ENCODE measurements at regions not wholly inside any gene's neighbourhood (a gene's known extent, or its start where the extent isn't known, plus 50 kb on each side); places are given as distances from the start of the nearest gene placed in this dataset.
"Not testable (repeated sequence)": the region's sequence is repeated elsewhere in the genome, so short reads cannot be mapped to it uniquely, and the experiment has no call there.

GRCh38 chrX:76921176-76921575 is 493.7 kb downstream of the MAGEE1 start:
- no peaks in the 10 kb centered on the region for H3K9me3 ChIP-seq (ENCODE audit: insufficient read depth, low read depth, low read length)
- no peaks in the 10 kb centered on the region for H3K27me3 ChIP-seq (ENCODE audit: insufficient read depth, low read length, poor library complexity, severe bottlenecking)
- no peak overlapping the region for H3K9ac ChIP-seq (ENCODE audit: low read depth, low read length, poor library complexity, severe bottlenecking)
- TF ChIP-seq EZH2phosphoT487 (IDR thresholded peaks at IDR 0.05; ENCODE audit: borderline replicate concordance) (no peak), CTCF (conservative IDR thresholded peaks at IDR 0.05; ENCODE audit: low read length) (no peak)
- H2AFZ ChIP-seq (ENCODE audit: low read length) = no peak overlapping the region
- no peaks in the 10 kb centered on the region for H3K4me1 ChIP-seq (ENCODE audit: insufficient read depth, low read length, poor library complexity, severe bottlenecking)
- no peaks in the 10 kb centered on the region for H3K9me2 ChIP-seq (replicated peaks; ENCODE audit: low read depth, low read length)
- H4K20me1 ChIP-seq (ENCODE audit: insufficient read depth, low read length, poor library complexity, severe bottlenecking) = no peaks in the 10 kb centered on the region
- H3K4me3 ChIP-seq (ENCODE audit: low read length, poor library complexity, severe bottlenecking) = no peak overlapping the region
- no peak overlapping the region for H3K4me2 ChIP-seq (ENCODE audit: low read depth, low read length, poor library complexity, severe bottlenecking)
- no peaks in the 10 kb centered on the region for H3F3A ChIP-seq (ENCODE audit: low read depth)
- no peaks in the 10 kb centered on the region for H3K79me2 ChIP-seq (ENCODE audit: insufficient read depth, low read length)
- no peaks in the 10 kb centered on the region for H3K36me3 ChIP-seq (ENCODE audit: insufficient read depth, low read length)

DNA sequence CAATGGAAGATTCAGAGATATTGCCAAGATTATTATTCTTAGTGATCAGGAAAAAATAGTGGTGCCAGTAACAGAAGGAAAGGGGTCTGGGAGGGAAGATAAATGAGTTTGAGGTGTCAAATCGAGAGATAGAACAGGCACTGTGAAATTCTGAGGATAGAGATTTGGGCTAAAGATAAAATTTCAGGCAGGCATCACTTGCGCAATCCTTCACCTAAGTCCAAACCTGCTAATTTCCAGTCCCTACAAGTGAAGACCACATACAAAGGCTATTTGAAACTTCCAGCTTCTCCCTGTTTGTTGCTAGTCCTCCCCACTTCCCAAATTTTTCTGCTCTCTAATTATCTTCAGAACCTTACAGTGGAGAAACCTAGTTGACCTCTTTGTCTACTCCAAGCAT is 494.6 kb downstream of the MAGEE1 start:
- H3K4me2 ChIP-seq (ENCODE audit: low read depth, low read length, poor library complexity, severe bottlenecking) = no peak overlapping the region
- H3K36me3 ChIP-seq (ENCODE audit: insufficient read depth, low read length) = no peaks in the 10 kb centered on the region
- H3K9ac ChIP-seq (ENCODE audit: low read depth, low read length, poor library complexity, severe bottlenecking) = no peak overlapping the region
- no peak for TF ChIP-seq CTCF (conservative IDR thresholded peaks at IDR 0.05; ENCODE audit: low read length)
- TF ChIP-seq EZH2phosphoT487 (IDR thresholded peaks at IDR 0.05; ENCODE audit: borderline replicate concordance) = no peak
- no peaks in the 10 kb centered on the region for H3F3A ChIP-seq (ENCODE audit: low read depth)
- no peaks in the 10 kb centered on the region for H3K27me3 ChIP-seq (ENCODE audit: insufficient read depth, low read length, poor library complexity, severe bottlenecking)
- H3K9me3 ChIP-seq (ENCODE audit: insufficient read depth, low read depth, low read length) = no peaks in the 10 kb centered on the region
- H3K4me1 ChIP-seq (ENCODE audit: insufficient read depth, low read length, poor library complexity, severe bottlenecking) = no peaks in the 10 kb centered on the region
- H2AFZ ChIP-seq (ENCODE audit: low read length) = no peak overlapping the region
- no peak overlapping the region for H3K4me3 ChIP-seq (ENCODE audit: low read length, poor library complexity, severe bottlenecking)
- H4K20me1 ChIP-seq (ENCODE audit: insufficient read depth, low read length, poor library complexity, severe bottlenecking) = no peaks in the 10 kb centered on the region
- H3K9me2 ChIP-seq (replicated peaks; ENCODE audit: low read depth, low read length) = no peaks in the 10 kb centered on the region
- no peaks in the 10 kb centered on the region for H3K79me2 ChIP-seq (ENCODE audit: insufficient read depth, low read length)

DNA sequence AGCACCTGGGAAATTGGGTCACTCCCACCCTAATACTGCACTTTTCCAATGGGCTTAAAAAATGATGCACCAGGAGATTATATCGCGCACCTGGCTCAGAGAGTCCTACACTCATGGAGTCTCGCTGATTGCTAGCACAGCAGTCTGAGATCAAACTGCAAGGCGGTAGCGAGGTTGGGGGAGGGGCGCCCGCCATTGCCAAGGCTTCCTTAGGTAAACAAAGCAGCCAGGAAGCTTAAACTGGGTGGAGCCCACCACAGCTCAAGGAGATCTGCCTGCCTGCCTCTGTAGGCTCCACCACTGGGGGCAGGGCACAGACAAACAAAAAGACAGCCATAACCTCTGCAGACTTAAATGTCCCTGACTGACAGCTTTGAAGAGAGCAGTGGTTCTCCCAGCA is 497.1 kb downstream of the MAGEE1 start:
- not testable (repeated sequence) for H3K9ac ChIP-seq (ENCODE audit: low read depth, low read length, poor library complexity, severe bottlenecking); H4K20me1 ChIP-seq (ENCODE audit: insufficient read depth, low read length, poor library complexity, severe bottlenecking); H3K9me3 ChIP-seq (ENCODE audit: insufficient read depth, low read depth, low read length); H2AFZ ChIP-seq (ENCODE audit: low read length); H3K4me3 ChIP-seq (ENCODE audit: low read length, poor library complexity, severe bottlenecking); H3K79me2 ChIP-seq (ENCODE audit: insufficient read depth, low read length); H3K36me3 ChIP-seq (ENCODE audit: insufficient read depth, low read length); H3K4me2 ChIP-seq (ENCODE audit: low read depth, low read length, poor library complexity, severe bottlenecking); H3K9me2 ChIP-seq (replicated peaks; ENCODE audit: low read depth, low read length); H3F3A ChIP-seq (ENCODE audit: low read depth); H3K4me1 ChIP-seq (ENCODE audit: insufficient read depth, low read length, poor library complexity, severe bottlenecking); H3K27me3 ChIP-seq (ENCODE audit: insufficient read depth, low read length, poor library complexity, severe bottlenecking)

DNA sequence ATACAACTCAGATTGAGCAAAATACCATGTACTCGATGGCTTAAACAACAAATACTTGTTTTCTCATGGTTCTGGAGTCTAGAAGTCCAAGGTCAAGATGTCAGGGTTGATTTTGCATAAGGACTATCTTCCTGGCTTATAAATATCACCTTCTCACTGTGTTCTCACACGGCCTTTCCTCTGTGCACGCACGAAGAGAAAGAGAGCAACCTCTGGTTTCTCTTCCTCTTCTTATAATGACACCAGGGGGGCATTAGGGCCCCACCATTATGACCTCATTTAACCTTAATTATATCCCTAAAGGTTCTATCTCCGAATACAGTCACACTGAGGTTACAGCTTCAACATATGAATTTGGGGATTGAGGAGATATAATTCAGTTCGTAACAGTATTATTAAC is 504.0 kb downstream of the MAGEE1 start:
- no peaks in the 10 kb centered on the region for H3F3A ChIP-seq (ENCODE audit: low read depth)
- H3K9me3 ChIP-seq (ENCODE audit: insufficient read depth, low read depth, low read length) = no peaks in the 10 kb centered on the region
- H3K27me3 ChIP-seq (ENCODE audit: insufficient read depth, low read length, poor library complexity, severe bottlenecking) = no peaks in the 10 kb centered on the region
- H4K20me1 ChIP-seq (ENCODE audit: insufficient read depth, low read length, poor library complexity, severe bottlenecking) = no peaks in the 10 kb centered on the region
- no peak for TF ChIP-seq EZH2phosphoT487 (IDR thresholded peaks at IDR 0.05; ENCODE audit: borderline replicate concordance)
- TF ChIP-seq CTCF (conservative IDR thresholded peaks at IDR 0.05; ENCODE audit: low read length) = no peak
- H3K9me2 ChIP-seq (replicated peaks; ENCODE audit: low read depth, low read length) = no peaks in the 10 kb centered on the region
- H3K4me1 ChIP-seq (ENCODE audit: insufficient read depth, low read length, poor library complexity, severe bottlenecking) = no peaks in the 10 kb centered on the region
- no peak overlapping the region for H3K9ac ChIP-seq (ENCODE audit: low read depth, low read length, poor library complexity, severe bottlenecking)
- H3K4me3 ChIP-seq (ENCODE audit: low read length, poor library complexity, severe bottlenecking) = no peak overlapping the region
- no peak overlapping the region for H3K4me2 ChIP-seq (ENCODE audit: low read depth, low read length, poor library complexity, severe bottlenecking)
- no peaks in the 10 kb centered on the region for H3K36me3 ChIP-seq (ENCODE audit: insufficient read depth, low read length)
- H2AFZ ChIP-seq (ENCODE audit: low read length) = no peak overlapping the region
- H3K79me2 ChIP-seq (ENCODE audit: insufficient read depth, low read length) = no peaks in the 10 kb centered on the region

All from Loucy (cell line).